Mucosa of descending colon (tissue), 3 donors: ENCODE measurements at regions not wholly inside any gene's neighbourhood (a gene's known extent, or its start where the extent isn't known, plus 50 kb on each side); places are given as distances from the start of the nearest gene placed in this dataset.

Experiments used
- ATAC-seq: fragments of 200-7000 bp; cut with Tn5 transposase; one replicate; pipeline ENCODE4 v1.9.1; 2020; ENCODE audit warnings: mild to moderate bottlenecking, moderate library complexity
- DNase-seq, 3 donors: peaks; one replicate each; pipeline ENCODE4 v3.0.0-alpha.2; 2020
- H3K36me3 ChIP-seq: fragments of 200-600 bp; one replicate; pipeline ENCODE4 v1.8.0; 2021; ENCODE audit warnings: low read depth, mild to moderate bottlenecking
- H3K4me1 ChIP-seq: fragments of 200-600 bp; one replicate; pipeline ENCODE4 v1.8.0; 2021; ENCODE audit warnings: low read depth, mild to moderate bottlenecking
- H3K4me3 ChIP-seq: fragments of 200-600 bp; one replicate; pipeline ENCODE4 v1.8.0; 2021; ENCODE audit warnings: mild to moderate bottlenecking
- H3K9me3 ChIP-seq: fragments of 200-600 bp; one replicate; pipeline ENCODE4 v1.8.0; 2021; ENCODE audit warnings: mild to moderate bottlenecking
- intact Hi-C, 2 donors: fragments of 100-400 bp; cut with DNase I in 1 of 2; cut with micrococcal nuclease in 1 of 2; formaldehyde crosslinking; loops; one replicate each; pipeline versions ENCODE4 v1.11.0 to v1.11.1; 2022; cut with DNase I, micrococcal nuclease
- TF ChIP-seq, protein P1 (sequence below): fragments of 200-600 bp; IDR thresholded peaks from one replicate; pipeline ENCODE4 v1.8.0; 2022; ENCODE audit warnings: antibody characterized with exemption, mild to moderate bottlenecking
- donor health status: DM: no; HTN: no; CAD: no; lungs with moderate emphysema.
- donor health status: DM: no; HTN: no; CAD: no.
- donor health status: DM: no; HTN: yes; CAD: no.

GRCh38 chr4:130023088-130023487 lies 927.1 kb downstream of the C4orf33 start:
- Histone ChIP-seq H3K36me3 (no peaks in the 10 kb centered on the region), H3K9me3 (no peaks in the 10 kb centered on the region), H3K4me1 (no peaks in the 10 kb centered on the region), H3K4me3 (no peak overlapping the region)
- ATAC-seq (no peak), DNase-seq (no peak)
- intact Hi-C loops: no loop called here
- TF ChIP-seq, protein P1, sequence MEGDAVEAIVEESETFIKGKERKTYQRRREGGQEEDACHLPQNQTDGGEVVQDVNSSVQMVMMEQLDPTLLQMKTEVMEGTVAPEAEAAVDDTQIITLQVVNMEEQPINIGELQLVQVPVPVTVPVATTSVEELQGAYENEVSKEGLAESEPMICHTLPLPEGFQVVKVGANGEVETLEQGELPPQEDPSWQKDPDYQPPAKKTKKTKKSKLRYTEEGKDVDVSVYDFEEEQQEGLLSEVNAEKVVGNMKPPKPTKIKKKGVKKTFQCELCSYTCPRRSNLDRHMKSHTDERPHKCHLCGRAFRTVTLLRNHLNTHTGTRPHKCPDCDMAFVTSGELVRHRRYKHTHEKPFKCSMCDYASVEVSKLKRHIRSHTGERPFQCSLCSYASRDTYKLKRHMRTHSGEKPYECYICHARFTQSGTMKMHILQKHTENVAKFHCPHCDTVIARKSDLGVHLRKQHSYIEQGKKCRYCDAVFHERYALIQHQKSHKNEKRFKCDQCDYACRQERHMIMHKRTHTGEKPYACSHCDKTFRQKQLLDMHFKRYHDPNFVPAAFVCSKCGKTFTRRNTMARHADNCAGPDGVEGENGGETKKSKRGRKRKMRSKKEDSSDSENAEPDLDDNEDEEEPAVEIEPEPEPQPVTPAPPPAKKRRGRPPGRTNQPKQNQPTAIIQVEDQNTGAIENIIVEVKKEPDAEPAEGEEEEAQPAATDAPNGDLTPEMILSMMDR: no peak

DNA sequence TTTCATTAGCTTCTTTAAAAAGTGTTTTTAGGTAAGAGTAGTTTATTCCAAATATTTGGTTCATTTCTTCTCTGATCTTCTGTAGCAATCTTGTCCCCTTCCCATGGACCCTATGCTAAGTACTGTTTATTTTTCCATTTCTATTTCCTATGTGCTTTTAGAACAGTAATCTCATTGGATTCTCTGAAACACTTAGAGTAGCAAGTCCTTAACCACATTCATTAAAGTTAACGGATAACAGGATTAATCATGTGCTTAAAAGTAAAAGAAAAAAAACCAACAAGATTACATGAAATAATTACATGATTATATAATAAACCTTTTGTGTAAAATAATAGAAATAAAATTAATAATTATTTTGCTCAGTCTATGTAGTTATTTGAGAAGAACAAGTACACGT lies 929.7 kb downstream of the C4orf33 start:
- no peak overlapping the region for H3K4me3 ChIP-seq
- intact Hi-C loops: no loop called here
- no peaks in the 10 kb centered on the region for H3K9me3 ChIP-seq
- TF ChIP-seq, protein P1: no peak
- no peaks in the 10 kb centered on the region for H3K4me1 ChIP-seq
- ATAC-seq: no peak
- no peaks in the 10 kb centered on the region for H3K36me3 ChIP-seq
- DNase-seq: no peak

DNA sequence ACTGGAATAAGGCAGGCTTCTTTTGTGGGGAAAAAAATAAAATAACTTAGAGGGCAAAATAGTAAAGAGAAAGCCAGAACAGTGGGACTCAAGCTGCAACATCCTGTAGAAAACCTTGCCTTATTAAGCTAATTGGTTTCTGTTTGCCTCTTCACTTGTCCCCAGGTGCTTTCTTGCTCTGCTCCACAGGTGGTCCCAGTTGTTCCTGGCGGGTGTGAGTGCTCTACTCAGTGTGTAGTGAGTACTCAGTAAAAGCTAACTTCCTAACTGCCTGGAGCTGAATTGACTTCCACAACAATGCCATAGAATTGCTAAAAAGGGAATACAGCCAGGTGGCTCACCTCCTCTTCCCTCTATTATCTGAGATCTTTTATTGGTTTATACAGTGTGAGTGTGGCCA lies 930.2 kb downstream of the C4orf33 start:
- DNase-seq: no peak
- Histone ChIP-seq H3K4me1 (no peaks in the 10 kb centered on the region), H3K4me3 (no peak overlapping the region), H3K9me3 (no peaks in the 10 kb centered on the region), H3K36me3 (no peaks in the 10 kb centered on the region)
- TF ChIP-seq, protein P1: no peak
- intact Hi-C loops: no loop called here
- ATAC-seq: no peak

- no peaks in the 10 kb centered on the region for H3K36me3 ChIP-seq
- no peaks in the 10 kb centered on the region for H3K4me1 ChIP-seq
- no peaks in the 10 kb centered on the region for H3K9me3 ChIP-seq
- H3K4me3 ChIP-seq: no peak overlapping the region
- TF ChIP-seq, protein P1: no peak
- no peak for ATAC-seq
- DNase-seq: no peak
- intact Hi-C loops: no loop called here
Measured at GRCh38 chr4:130027973-130028372, 932.0 kb downstream of the C4orf33 start.

GRCh38 chr4:130028552-130028951 lies 932.6 kb downstream of the C4orf33 start:
- ATAC-seq (no peak), DNase-seq (no peak)
- Histone ChIP-seq H3K9me3 (no peaks in the 10 kb centered on the region), H3K4me1 (no peaks in the 10 kb centered on the region), H3K36me3 (no peaks in the 10 kb centered on the region), H3K4me3 (no peak overlapping the region)
- intact Hi-C loops: no loop called here
- TF ChIP-seq, protein P1: no peak

- intact Hi-C loops: no loop called here
- Histone ChIP-seq H3K4me3 (no peak overlapping the region), H3K36me3 (no peaks in the 10 kb centered on the region), H3K4me1 (no peaks in the 10 kb centered on the region), H3K9me3 (no peaks in the 10 kb centered on the region)
- TF ChIP-seq, protein P1: no peak
- DNase-seq (no peak), ATAC-seq (no peak)
Measured at GRCh38 chr4:130029442-130029841, 933.5 kb downstream of the C4orf33 start.
